CD4-positive, alpha-beta T cell (primary cell): ENCODE measurements at regions not wholly inside any gene's neighbourhood (a gene's known extent, or its start where the extent isn't known, plus 50 kb on each side); places are given as distances from the start of the nearest gene placed in this dataset.

ENCODE experiments used
- ATAC-seq: fragments of 200-7000 bp; cut with Tn5 transposase; one replicate; pipeline ENCODE4 v1.10.0; 2022; ENCODE audit warnings: mild to moderate bottlenecking; ENCODE audit not compliant: poor library complexity
- CTCF ChIA-PET: fragments of 350-600 bp; sonication (Branson Sonifier 250); formaldehyde crosslinking; loops from one replicate; lab custom pipeline; 2021; ENCODE audit warnings: antibody characterized with exemption, inconsistent platforms; lab: Charles Lee
- POLR2A ChIA-PET: fragments of 350-600 bp; sonication (Branson Sonifier 250); formaldehyde crosslinking; loops from one replicate; lab custom pipeline; 2021; ENCODE audit warnings: antibody characterized with exemption, inconsistent platforms; lab: Charles Lee
- DNase-seq, 14 experiments: peaks; one replicate each; pipeline ENCODE4 v3.0.0-alpha.2; 2013 to 2020; ENCODE audit warnings: mixed read lengths in 2 of 14
- H3K27ac ChIP-seq, 2 donors: one replicate each; pipeline versions ENCODE4 v1.5.1 to v1.7.0; 2013; ENCODE audit warnings: low read length in 2 of 2, low read depth in 1 of 2, mild to moderate bottlenecking in 1 of 2
- H3K27me3 ChIP-seq, 2 experiments: 1 replicate in 1 of 2; 2 replicates in 1 of 2; pipeline versions ENCODE4 v1.6.1 to v1.7.0; 2013; ENCODE audit warnings: low read length in 2 of 2, control low read depth in 1 of 2, mild to moderate bottlenecking in 1 of 2, moderate library complexity in 1 of 2; ENCODE audit not compliant: insufficient read depth in 2 of 2, control insufficient read depth in 1 of 2
- H3K36me3 ChIP-seq: one replicate; pipeline ENCODE4 v1.6.1; 2013; ENCODE audit warnings: low read length, control low read depth; ENCODE audit not compliant: insufficient read depth
- H3K4me1 ChIP-seq: one replicate; pipeline ENCODE4 v1.6.1; 2013; ENCODE audit warnings: low read length, control low read depth; ENCODE audit not compliant: insufficient read depth
- H3K4me3 ChIP-seq: one replicate; pipeline ENCODE4 v1.5.1; 2013; ENCODE audit warnings: mild to moderate bottlenecking, low read length, moderate library complexity
- H3K9me3 ChIP-seq, 2 experiments: 1 replicate in 1 of 2; 2 replicates in 1 of 2; pipeline versions ENCODE4 v1.6.1 to v1.7.0; 2013; ENCODE audit warnings: low read length in 2 of 2, mild to moderate bottlenecking in 2 of 2, control low read depth in 1 of 2, moderate library complexity in 1 of 2; ENCODE audit not compliant: control insufficient read depth in 1 of 2, insufficient read depth in 1 of 2
- H3K27ac Mint-ChIP-seq: one replicate; pipeline ENCODE4 v1.8.0; 2020; ENCODE audit warnings: mixed read lengths
- H3K27me3 Mint-ChIP-seq: one replicate; pipeline ENCODE4 v1.8.0; 2021; ENCODE audit warnings: mixed read lengths
- H3K36me3 Mint-ChIP-seq: one replicate; pipeline ENCODE4 v1.8.0; 2021; ENCODE audit warnings: low read depth, mixed read lengths
- H3K4me1 Mint-ChIP-seq: one replicate; pipeline ENCODE4 v1.8.0; 2021; ENCODE audit warnings: low read depth, mixed read lengths
- H3K4me3 Mint-ChIP-seq: one replicate; pipeline ENCODE4 v1.8.0; 2020; ENCODE audit warnings: mild to moderate bottlenecking, mixed read lengths
- H3K9me3 Mint-ChIP-seq: one replicate; pipeline ENCODE4 v1.8.0; 2020; ENCODE audit warnings: mixed read lengths
- intact Hi-C, 2 experiments: fragments of 100-400 bp; cut with DNase I in 1 of 2; cut with micrococcal nuclease in 1 of 2; formaldehyde crosslinking; loops; one replicate each; pipeline versions ENCODE4 v1.15.1 to v1.9.0; 2023 to 2025; cut with DNase I, micrococcal nuclease
- TF ChIP-seq, protein P1 (sequence below): fragments of 200-600 bp; IDR thresholded peaks from one replicate; pipeline ENCODE4 v1.8.0; 2022; ENCODE audit warnings: antibody characterized with exemption, mild to moderate bottlenecking

DNA sequence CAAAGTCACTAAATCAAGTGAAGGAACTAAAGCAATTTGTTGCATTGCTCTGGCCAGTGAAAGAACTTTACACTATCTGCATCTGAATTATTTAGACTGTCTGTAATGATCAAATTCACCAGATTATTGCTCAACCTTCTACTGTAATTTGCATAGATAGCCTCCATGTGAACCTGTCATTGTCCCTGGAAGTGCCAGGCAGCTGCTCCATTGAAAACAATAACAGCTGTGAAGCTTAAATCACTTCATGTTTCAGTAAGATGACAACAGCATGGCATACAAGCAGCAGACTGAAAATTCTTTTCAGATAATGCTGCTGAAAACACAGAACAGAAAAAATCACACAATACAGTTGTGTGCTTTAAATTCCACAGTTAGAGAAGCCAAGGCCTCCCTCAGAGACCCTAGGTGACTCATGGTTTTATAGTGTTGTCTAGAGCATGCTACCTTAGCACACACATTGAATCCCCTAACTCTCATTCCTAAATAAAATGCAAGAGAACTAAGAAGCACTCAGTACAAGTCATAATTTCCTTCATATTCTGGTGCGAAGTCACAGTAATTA, 248.9 kb downstream of the TPBG start:
- Mint-ChIP-seq H3K27ac (no peak overlapping the region), H3K27me3 (no peaks in the 10 kb centered on the region)

DNA sequence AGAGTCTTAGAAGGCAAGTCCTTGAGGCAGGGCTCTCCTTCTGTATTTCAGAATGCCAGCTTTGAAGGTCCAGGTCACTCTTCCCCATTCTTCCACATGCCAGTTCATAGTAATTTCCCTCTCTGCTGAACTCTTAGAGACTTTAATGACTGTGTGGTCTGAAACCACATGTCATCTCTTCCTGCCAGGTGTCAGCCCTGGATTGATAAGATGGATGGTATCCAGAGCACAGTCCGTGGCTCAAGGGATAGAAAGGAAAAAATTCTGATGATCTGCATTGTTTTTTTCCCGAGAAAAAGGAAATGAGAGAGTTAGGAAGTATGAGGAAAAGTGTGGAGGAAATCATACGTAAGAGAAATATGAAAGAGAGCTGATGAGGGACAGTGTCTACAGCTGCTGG, 250.9 kb downstream of the TPBG start:
- H3K4me1 ChIP-seq = no peaks in the 10 kb centered on the region
- Mint-ChIP-seq H3K4me1 (no peaks in the 10 kb centered on the region), H3K36me3 (no peaks in the 10 kb centered on the region), H3K27ac (no peak overlapping the region), H3K9me3 (no peaks in the 10 kb centered on the region), H3K4me3 (no peak overlapping the region), H3K27me3 (no peaks in the 10 kb centered on the region)
- ChIA-PET CTCF (no interaction called here), POLR2A (no interaction called here)
- no peak overlapping the region for H3K4me3 ChIP-seq
- TF ChIP-seq, protein P1, sequence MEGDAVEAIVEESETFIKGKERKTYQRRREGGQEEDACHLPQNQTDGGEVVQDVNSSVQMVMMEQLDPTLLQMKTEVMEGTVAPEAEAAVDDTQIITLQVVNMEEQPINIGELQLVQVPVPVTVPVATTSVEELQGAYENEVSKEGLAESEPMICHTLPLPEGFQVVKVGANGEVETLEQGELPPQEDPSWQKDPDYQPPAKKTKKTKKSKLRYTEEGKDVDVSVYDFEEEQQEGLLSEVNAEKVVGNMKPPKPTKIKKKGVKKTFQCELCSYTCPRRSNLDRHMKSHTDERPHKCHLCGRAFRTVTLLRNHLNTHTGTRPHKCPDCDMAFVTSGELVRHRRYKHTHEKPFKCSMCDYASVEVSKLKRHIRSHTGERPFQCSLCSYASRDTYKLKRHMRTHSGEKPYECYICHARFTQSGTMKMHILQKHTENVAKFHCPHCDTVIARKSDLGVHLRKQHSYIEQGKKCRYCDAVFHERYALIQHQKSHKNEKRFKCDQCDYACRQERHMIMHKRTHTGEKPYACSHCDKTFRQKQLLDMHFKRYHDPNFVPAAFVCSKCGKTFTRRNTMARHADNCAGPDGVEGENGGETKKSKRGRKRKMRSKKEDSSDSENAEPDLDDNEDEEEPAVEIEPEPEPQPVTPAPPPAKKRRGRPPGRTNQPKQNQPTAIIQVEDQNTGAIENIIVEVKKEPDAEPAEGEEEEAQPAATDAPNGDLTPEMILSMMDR = no peak
- H3K27me3 ChIP-seq = no peaks in the 10 kb centered on the region
- H3K36me3 ChIP-seq = no peaks in the 10 kb centered on the region
- ATAC-seq = no peak
- no peaks in the 10 kb centered on the region for H3K9me3 ChIP-seq
- DNase-seq = no peak
- intact Hi-C loops = no loop called here
- no peak overlapping the region for H3K27ac ChIP-seq

More for the DNA sequence above, 248.9 kb downstream of the TPBG start:
- H3K4me3 ChIP-seq = no peak overlapping the region
- intact Hi-C loops = no loop called here
- TF ChIP-seq, protein P1 = no peak
- Mint-ChIP-seq H3K4me1 (no peaks in the 10 kb centered on the region), H3K4me3 (no peak overlapping the region), H3K9me3 (no peaks in the 10 kb centered on the region), H3K36me3 (no peaks in the 10 kb centered on the region)
- DNase-seq (no peak), ATAC-seq (no peak)
- ChIA-PET POLR2A (no interaction called here), CTCF (no interaction called here)
- H3K27me3 ChIP-seq = no peaks in the 10 kb centered on the region
- no peaks in the 10 kb centered on the region for H3K9me3 ChIP-seq
- no peaks in the 10 kb centered on the region for H3K36me3 ChIP-seq
- no peak overlapping the region for H3K27ac ChIP-seq
- H3K4me1 ChIP-seq = no peaks in the 10 kb centered on the region

GRCh38 chr6:82616386-82617028, 252.9 kb downstream of the TPBG start:
- no peaks in the 10 kb centered on the region for H3K27me3 Mint-ChIP-seq
- H3K9me3 Mint-ChIP-seq = no peaks in the 10 kb centered on the region
- no peaks in the 10 kb centered on the region for H3K4me1 ChIP-seq
- no peak for DNase-seq
- H3K9me3 ChIP-seq = no peaks in the 10 kb centered on the region
- H3K27ac ChIP-seq = no peak overlapping the region
- no peak overlapping the region for H3K4me3 Mint-ChIP-seq
- H3K36me3 Mint-ChIP-seq = no peaks in the 10 kb centered on the region
- ATAC-seq = no peak
- ChIA-PET CTCF (no interaction called here), POLR2A (no interaction called here)
- H3K36me3 ChIP-seq = no peaks in the 10 kb centered on the region
- intact Hi-C loops = no loop called here
- H3K4me3 ChIP-seq = no peak overlapping the region
- no peak overlapping the region for H3K27ac Mint-ChIP-seq
- H3K4me1 Mint-ChIP-seq = no peaks in the 10 kb centered on the region
- TF ChIP-seq, protein P1 = no peak
- H3K27me3 ChIP-seq = no peaks in the 10 kb centered on the region
